Astrocyte of the cerebellum (primary cell): ENCODE measurements at regions not wholly inside any gene's neighbourhood (a gene's known extent, or its start where the extent isn't known, plus 50 kb on each side); places are given as distances from the start of the nearest gene placed in this dataset.

Experiments
- DNase-seq: peaks from one replicate; pipeline ENCODE4 v3.0.0-alpha.2; 2011; ENCODE audit warnings: low read depth
- H3K4me3 ChIP-seq: 2 replicates; pipeline ENCODE4 v1.5.1; 2011; ENCODE audit warnings: mild to moderate bottlenecking, low read depth, low read length, moderate library complexity
- in situ Hi-C: cut with HindIII; loops from 2 replicates; pipeline ENCODE4 v1.10.0; 2017; ENCODE audit warnings: low sequenced_read_pairs
- TF ChIP-seq, protein P1 (sequence below): IDR thresholded peaks from 2 replicates; pipeline ENCODE4 v1.5.1; 2012; ENCODE audit warnings: low read length, low read depth, moderate library complexity, mild to moderate bottlenecking; ENCODE audit errors: missing control alignments

DNA sequence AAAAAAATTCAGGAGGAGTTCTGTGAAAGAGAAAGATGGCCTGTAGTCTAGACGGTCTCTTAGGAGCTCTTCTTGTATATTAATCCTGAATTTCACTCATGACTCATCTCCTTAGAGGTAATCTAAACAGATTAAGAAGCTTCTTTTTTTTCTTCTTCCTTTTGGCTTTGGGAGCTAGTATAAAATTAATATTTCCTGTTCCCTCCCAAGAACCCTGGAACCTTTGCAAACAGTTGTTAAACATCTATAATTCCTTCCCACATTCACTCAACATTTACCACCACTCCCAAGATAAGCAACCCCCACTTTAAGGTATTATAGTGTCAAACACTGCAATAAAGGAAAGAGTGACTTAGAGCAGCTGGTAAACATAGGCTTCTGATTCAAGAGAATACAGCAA is 146.4 kb upstream of the EDNRA start:
- in situ Hi-C loops = no loop called here
- DNase-seq = no peak
- H3K4me3 ChIP-seq = no peak overlapping the region
- TF ChIP-seq, protein P1, sequence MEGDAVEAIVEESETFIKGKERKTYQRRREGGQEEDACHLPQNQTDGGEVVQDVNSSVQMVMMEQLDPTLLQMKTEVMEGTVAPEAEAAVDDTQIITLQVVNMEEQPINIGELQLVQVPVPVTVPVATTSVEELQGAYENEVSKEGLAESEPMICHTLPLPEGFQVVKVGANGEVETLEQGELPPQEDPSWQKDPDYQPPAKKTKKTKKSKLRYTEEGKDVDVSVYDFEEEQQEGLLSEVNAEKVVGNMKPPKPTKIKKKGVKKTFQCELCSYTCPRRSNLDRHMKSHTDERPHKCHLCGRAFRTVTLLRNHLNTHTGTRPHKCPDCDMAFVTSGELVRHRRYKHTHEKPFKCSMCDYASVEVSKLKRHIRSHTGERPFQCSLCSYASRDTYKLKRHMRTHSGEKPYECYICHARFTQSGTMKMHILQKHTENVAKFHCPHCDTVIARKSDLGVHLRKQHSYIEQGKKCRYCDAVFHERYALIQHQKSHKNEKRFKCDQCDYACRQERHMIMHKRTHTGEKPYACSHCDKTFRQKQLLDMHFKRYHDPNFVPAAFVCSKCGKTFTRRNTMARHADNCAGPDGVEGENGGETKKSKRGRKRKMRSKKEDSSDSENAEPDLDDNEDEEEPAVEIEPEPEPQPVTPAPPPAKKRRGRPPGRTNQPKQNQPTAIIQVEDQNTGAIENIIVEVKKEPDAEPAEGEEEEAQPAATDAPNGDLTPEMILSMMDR = no peak

DNA sequence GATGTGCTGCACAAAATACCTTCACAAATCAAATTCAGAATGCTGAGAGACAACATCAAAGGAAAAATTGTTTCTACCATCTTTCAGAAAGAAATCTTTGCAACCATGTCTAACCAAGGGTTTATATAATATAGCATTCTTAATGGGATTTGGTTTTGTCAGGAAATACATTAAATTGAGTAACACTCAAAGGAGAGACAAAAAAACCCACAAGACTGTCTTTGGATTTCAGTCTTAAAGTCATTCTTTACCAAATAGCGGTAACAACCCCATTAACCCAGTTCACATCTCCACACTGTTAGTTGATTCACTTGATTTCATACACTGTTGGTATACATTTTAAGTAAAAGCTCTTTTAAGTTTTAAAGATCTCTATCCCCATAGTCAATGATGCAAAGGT is 145.7 kb upstream of the EDNRA start:
- in situ Hi-C loops = no loop called here
- TF ChIP-seq, protein P1 = no peak
- DNase-seq = no peak
- no peak overlapping the region for H3K4me3 ChIP-seq

DNA sequence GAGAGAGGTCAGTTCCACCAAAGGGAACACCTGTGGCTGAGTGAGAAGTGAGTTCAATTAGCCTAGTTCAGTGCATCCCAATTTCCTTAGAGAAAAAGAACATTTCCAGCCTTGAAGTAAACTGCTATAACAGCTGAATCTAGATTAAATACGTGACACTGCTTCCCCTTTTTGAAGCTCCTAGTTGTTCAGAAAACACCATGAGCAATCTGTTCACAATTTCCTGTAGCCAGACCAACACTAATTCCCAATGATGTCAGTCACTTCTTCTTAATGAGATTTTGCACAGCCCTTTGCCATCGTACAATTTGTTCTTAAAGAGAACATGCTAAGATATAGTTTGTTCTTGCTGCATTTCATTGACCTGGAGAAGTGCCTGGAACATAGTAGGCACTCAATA is 144.6 kb upstream of the EDNRA start:
- in situ Hi-C loops = no loop called here
- no peak for DNase-seq
- TF ChIP-seq, protein P1 = no peak

GRCh38 chr4:147339100-147339499 is 141.8 kb upstream of the EDNRA start:
- no peak for DNase-seq
- H3K4me3 ChIP-seq = no peak overlapping the region
- in situ Hi-C loops = no loop called here
- TF ChIP-seq, protein P1 = no peak

More for the DNA sequence above, 144.6 kb upstream of the EDNRA start:
- H3K4me3 ChIP-seq = no peak overlapping the region

DNA sequence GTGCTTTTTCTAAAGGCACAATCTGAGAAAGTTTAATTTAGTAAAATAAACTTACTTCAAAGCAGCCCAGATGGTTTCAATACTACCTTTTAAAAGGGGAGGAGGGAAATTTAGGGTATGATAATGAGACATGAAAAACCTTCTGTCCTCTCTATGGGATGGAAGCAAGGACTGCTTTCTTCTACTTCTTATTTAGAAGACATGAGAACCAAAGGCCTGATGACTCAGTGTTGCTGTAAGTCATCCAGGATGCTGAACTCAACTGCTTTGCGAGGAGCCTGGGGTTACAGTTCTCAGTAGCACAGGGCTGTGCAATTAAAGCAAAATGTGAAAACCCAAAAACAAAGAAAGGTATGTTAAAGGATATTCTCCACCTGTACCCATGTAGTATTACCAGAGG is 140.8 kb upstream of the EDNRA start:
- in situ Hi-C loops = no loop called here
- DNase-seq = peak; percentile 49

DNA sequence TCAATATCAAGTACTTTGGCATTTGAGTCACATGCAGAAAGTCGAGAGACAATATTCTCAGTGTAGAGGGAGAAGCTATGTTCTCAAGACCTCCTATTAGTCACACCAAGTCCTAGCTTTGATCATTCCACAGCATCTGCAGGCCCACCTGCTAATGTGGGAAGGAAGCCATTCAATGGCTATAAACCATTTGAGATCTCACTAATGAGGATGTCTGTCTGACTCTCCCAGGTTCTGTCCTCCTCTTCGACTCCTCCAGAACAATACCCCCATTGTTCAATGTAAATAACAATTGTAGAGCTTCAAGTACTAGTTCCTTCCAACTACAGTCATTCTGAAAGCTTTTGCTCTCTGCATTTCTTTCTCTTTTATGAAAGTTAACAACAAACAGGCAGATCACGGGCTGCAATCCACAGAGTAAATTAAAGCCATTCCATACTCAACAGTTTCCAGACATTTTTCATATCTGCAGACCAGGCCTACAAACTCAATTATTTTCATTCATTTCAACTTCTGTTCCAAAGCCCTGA is 140.2 kb upstream of the EDNRA start:
- TF ChIP-seq, protein P1 = no peak
- H3K4me3 ChIP-seq = no peak overlapping the region
- DNase-seq = no peak
- in situ Hi-C loops = no loop called here

More for the DNA sequence above, 140.8 kb upstream of the EDNRA start:
- TF ChIP-seq, protein P1 = no peak
- no peak overlapping the region for H3K4me3 ChIP-seq
